ENCODE measurements at regions not wholly inside any gene's neighbourhood (a gene's known extent, or its start where the extent isn't known, plus 50 kb on each side); places are given as distances from the start of the nearest gene placed in this dataset.

GRCh38 chr14:96931751-96932150, 134.6 kb downstream of the VRK1 start:
- no peak for DNase-seq

GRCh38 chr14:96934638-96935330, 137.6 kb downstream of the VRK1 start:
- DNase-seq, result no peak

GRCh38 chr14:96938946-96939345, 141.8 kb downstream of the VRK1 start:
- DNase-seq, result no peak

- DNase-seq, result no peak
Observed at GRCh38 chr14:96940009-96940408, 142.8 kb downstream of the VRK1 start.

GRCh38 chr14:96944297-96944696, 147.1 kb downstream of the VRK1 start:
- DNase-seq, result no peak

- no peak for DNase-seq
Observed at GRCh38 chr14:96945721-96946120, 148.5 kb downstream of the VRK1 start.

GRCh38 chr14:96949594-96949993, 152.4 kb downstream of the VRK1 start:
- no peak for DNase-seq

- no peak for DNase-seq
Observed at GRCh38 chr14:96951511-96951910, 154.3 kb downstream of the VRK1 start.

GRCh38 chr14:96953087-96953874, 156.1 kb downstream of the VRK1 start:
- DNase-seq, result no peak

GRCh38 chr14:96953875-96954185, 156.6 kb downstream of the VRK1 start:
- DNase-seq, result no peak

GRCh38 chr14:96956464-96957239, 159.5 kb downstream of the VRK1 start:
- no peak for DNase-seq

- DNase-seq, result no peak
Observed at GRCh38 chr14:96958057-96958456, 160.9 kb downstream of the VRK1 start.

GRCh38 chr14:96959992-96960391, 162.8 kb downstream of the VRK1 start:
- DNase-seq, result no peak

- DNase-seq, result no peak
Observed at GRCh38 chr14:96960598-96961116, 163.5 kb downstream of the VRK1 start.

- no peak for DNase-seq
Observed at GRCh38 chr14:96961895-96962294, 164.7 kb downstream of the VRK1 start.

GRCh38 chr14:96962337-96962736, 165.2 kb downstream of the VRK1 start:
- no peak for DNase-seq

GRCh38 chr14:96964726-96965415, 167.7 kb downstream of the VRK1 start:
- no peak for DNase-seq

GRCh38 chr14:96965885-96966595, 168.9 kb downstream of the VRK1 start:
- DNase-seq, result no peak

- DNase-seq, result no peak
Observed at GRCh38 chr14:96975116-96975515, 177.9 kb downstream of the VRK1 start.

GRCh38 chr14:96978525-96979272, 181.5 kb downstream of the VRK1 start:
- DNase-seq, result no peak

All from right lung (tissue), 2 donors.